ENCODE measurements at regions not wholly inside any gene's neighbourhood (a gene's known extent, or its start where the extent isn't known, plus 50 kb on each side); places are given as distances from the start of the nearest gene placed in this dataset.
"Not testable (repeated sequence)": the region's sequence is repeated elsewhere in the genome, so short reads cannot be mapped to it uniquely, and the experiment has no call there.

- no peak for DNase-seq
These were observed 148.1 kb downstream of the TRIML1 start for GRCh38 chr4:188287169-188287894.

- DNase-seq, result no peak
These were observed 150.4 kb downstream of the TRIML1 start for GRCh38 chr4:188289531-188290125.

- no peak for DNase-seq
These were observed 156.7 kb downstream of the TRIML1 start for GRCh38 chr4:188295899-188296298.

- no peak for DNase-seq
These were observed 157.1 kb downstream of the TRIML1 start for GRCh38 chr4:188296331-188296730.

- DNase-seq, result no peak
These were observed 158.6 kb downstream of the TRIML1 start for GRCh38 chr4:188297873-188298272.

GRCh38 chr4:188299161-188299560 lies 159.9 kb downstream of the TRIML1 start:
- DNase-seq, result no peak

GRCh38 chr4:188300385-188300784 lies 161.1 kb downstream of the TRIML1 start:
- no peak for DNase-seq

- no peak for DNase-seq
These were observed 166.4 kb downstream of the TRIML1 start for GRCh38 chr4:188305690-188306089.

GRCh38 chr4:188307591-188307990 lies 168.3 kb downstream of the TRIML1 start:
- DNase-seq, result no peak

GRCh38 chr4:188308142-188308541 lies 168.9 kb downstream of the TRIML1 start:
- no peak for DNase-seq

- DNase-seq, result no peak
These were observed 177.2 kb downstream of the TRIML1 start for GRCh38 chr4:188316391-188316790.

- no peak for DNase-seq
These were observed 189.7 kb downstream of the TRIML1 start for GRCh38 chr4:188328966-188329365.

GRCh38 chr4:188329521-188329920 lies 190.3 kb downstream of the TRIML1 start:
- DNase-seq, result no peak

- no peak for DNase-seq
These were observed 193.0 kb downstream of the TRIML1 start for GRCh38 chr4:188332265-188332664.

- DNase-seq, result no peak
These were observed 197.7 kb downstream of the TRIML1 start for GRCh38 chr4:188336891-188337290.

GRCh38 chr4:188341428-188341827 lies 202.2 kb downstream of the TRIML1 start:
- no peak for DNase-seq

GRCh38 chr4:188346171-188346809 lies 207.0 kb downstream of the TRIML1 start:
- DNase-seq, result no peak

- no peak for DNase-seq
These were observed 208.1 kb downstream of the TRIML1 start for GRCh38 chr4:188347339-188347738.

GRCh38 chr4:188349569-188349968 lies 210.3 kb downstream of the TRIML1 start:
- not testable (repeated sequence) for DNase-seq

GRCh38 chr4:188363196-188363595 lies 224.0 kb downstream of the TRIML1 start:
- DNase-seq, result no peak

- no peak for DNase-seq
These were observed 231.5 kb downstream of the TRIML1 start for GRCh38 chr4:188370777-188371176.

- DNase-seq, result no peak
These were observed 232.8 kb downstream of the TRIML1 start for GRCh38 chr4:188372058-188372457.

GRCh38 chr4:188372829-188373228 lies 233.6 kb downstream of the TRIML1 start:
- no peak for DNase-seq

- no peak for DNase-seq
These were observed 235.6 kb downstream of the TRIML1 start for GRCh38 chr4:188374871-188375270.

All from activated CD4-positive, alpha-beta T cell treated with anti-CD3 and anti-CD28 coated beads for 1 hour (primary cell).